ENCODE measurements at regions not wholly inside any gene's neighbourhood (a gene's known extent, or its start where the extent isn't known, plus 50 kb on each side); places are given as distances from the start of the nearest gene placed in this dataset.

GRCh38 chr3:124053871-124054270 is 61.9 kb upstream of the ROPN1 start:
- Histone ChIP-seq H2BK15ac (ENCODE audit: low read length) (no peak overlapping the region), H3K4me2 (ENCODE audit: insufficient read depth in 1 of 2, low read depth in 2 of 2, low read length in 2 of 2) (no peak overlapping the region), H2BK20ac (ENCODE audit: low read length) (no peak overlapping the region), H3K4me3 (ENCODE audit: extremely low read depth in 1 of 4, insufficient read depth in 2 of 4, low read depth in 3 of 4, low read length in 4 of 4) (no peak overlapping the region), H4K91ac (replicated peaks; ENCODE audit: insufficient read length, low read length) (no peak overlapping the region), H3K79me2 (ENCODE audit: control insufficient read depth in 1 of 2, insufficient read depth in 2 of 2, low read length in 2 of 2) (no peaks in the 10 kb centered on the region), H3K23ac (ENCODE audit: insufficient read length) (no peak overlapping the region), H2BK12ac (ENCODE audit: low read depth, low read length) (no peak overlapping the region), H3K23me2 (ENCODE audit: low read depth, low read length) (no peaks in the 10 kb centered on the region), H3K9ac (replicated peaks in 1 of 4; ENCODE audit: extremely low read depth in 1 of 4, low read depth in 3 of 4, low read length in 3 of 4) (peak overlapping the region in 1 of 4 experiments; percentile 34; a peak in 1 of 7 replicates), H4K8ac (ENCODE audit: extremely low read depth, insufficient read depth, low read length) (no peak overlapping the region), H3K4ac (replicated peaks; ENCODE audit: insufficient read length, low read depth, low read length) (no peak overlapping the region), H4K20me1 (replicated peaks in 1 of 2; ENCODE audit: control insufficient read depth in 1 of 2, insufficient read depth in 2 of 2, low read length in 2 of 2) (no peaks in the 10 kb centered on the region), H2AK5ac (ENCODE audit: low read depth, low read length) (no peak overlapping the region), H4K5ac (ENCODE audit: insufficient read length, low read depth, low read length) (no peak overlapping the region), H3K18ac (ENCODE audit: extremely low read depth, low read length) (no peak overlapping the region), H3K27ac (ENCODE audit: low read depth, low read length) (no peak overlapping the region), H2BK5ac (ENCODE audit: low read depth, low read length) (no peak overlapping the region), H3K79me1 (ENCODE audit: low read depth, low read length) (no peaks in the 10 kb centered on the region), H2AFZ (ENCODE audit: low read length) (no peak overlapping the region), H3K36me3 (ENCODE audit: control insufficient read depth in 2 of 4, insufficient read depth in 4 of 4, low read length in 3 of 4) (no peaks in the 10 kb centered on the region), H2BK120ac (replicated peaks; ENCODE audit: low read depth, low read length) (no peak overlapping the region), H3K56ac (replicated peaks; ENCODE audit: insufficient read length, low read depth, low read length) (no peak overlapping the region), H3K9me3 (ENCODE audit: insufficient read depth in 2 of 2, low read depth in 1 of 2, low read length in 1 of 2) (no peaks in the 10 kb centered on the region), H3K14ac (ENCODE audit: insufficient read length) (no peak overlapping the region), H3K4me1 (replicated peaks in 1 of 4; ENCODE audit: control insufficient read depth in 3 of 4, insufficient read depth in 4 of 4, low read length in 3 of 4) (no peaks in the 10 kb centered on the region), H3K27me3 (replicated peaks in 1 of 4; ENCODE audit: control insufficient read depth in 3 of 4, extremely low read depth in 1 of 4, insufficient read depth in 3 of 4, low read length in 3 of 4) (no peaks in the 10 kb centered on the region)
- FAIRE-seq: no peak
- DNase-seq (ENCODE audit: low read depth in 1 of 2, low spot score in 2 of 2): no peak
- ChIA-PET POLR2A (ENCODE audit: partially characterized antibody) (no interaction called here), CTCF (ENCODE audit: partially characterized antibody) (interaction anchor here (1.2 kb wide), 1 partner anchor 227 kb away, joined by 3 read pairs; no protein-coding TSS in a partner anchor)
- TF ChIP-seq SP2 (IDR thresholded peaks at IDR 0.05; ENCODE audit: low read length) (no peak), HDAC6 (IDR thresholded peaks at IDR 0.05; ENCODE audit: low read depth, low read length) (no peak), MAX (IDR thresholded peaks at IDR 0.05) (no peak), SIX5 (IDR thresholded peaks at IDR 0.05; ENCODE audit: low read depth, low read length) (no peak), YY1 (IDR thresholded peaks at IDR 0.05; ENCODE audit: low read depth, low read length) (no peak), TEAD4 (IDR thresholded peaks at IDR 0.05; ENCODE audit: low read depth, low read length) (no peak)
